ENCODE measurements at regions not wholly inside any gene's neighbourhood (a gene's known extent, or its start where the extent isn't known, plus 50 kb on each side); places are given as distances from the start of the nearest gene placed in this dataset.

DNA sequence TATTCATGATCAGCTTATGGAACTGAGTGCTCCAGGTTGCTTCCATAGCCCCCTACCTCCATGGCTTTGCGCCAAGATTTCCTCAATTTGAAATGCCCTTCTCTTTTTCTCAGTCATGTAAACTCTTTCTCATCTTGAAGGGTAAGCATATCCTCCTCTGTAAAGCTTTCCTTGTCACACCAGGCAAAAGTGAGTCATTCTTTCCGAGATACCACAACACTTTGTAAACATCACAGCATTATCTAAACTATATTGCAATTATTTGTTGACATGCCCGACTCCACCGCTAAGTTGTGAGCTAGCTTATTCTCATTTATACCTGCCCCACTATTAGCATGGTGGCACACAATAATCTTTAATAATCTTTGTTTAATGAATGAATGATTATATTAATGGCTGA, 419.5 kb upstream of the CHST9 start:
- WGBS, 4 donors: 42 to 52% (median 52%) methylated on average over 4 of the region's 4 CpGs
- Histone ChIP-seq H3K4me1 (no peaks in the 10 kb centered on the region), H3K36me3 (no peaks in the 10 kb centered on the region), H3K27me3 (no peaks in the 10 kb centered on the region), H3K4me3 (no peak overlapping the region), H3K27ac (no peak overlapping the region), H3K9me3 (peaks cover 0 to 6% (median 0%) of the 10 kb centered on the region in 12 donors)
- no peak for DNase-seq
- no peak for ATAC-seq
- intact Hi-C loops (cut with DNase I): loop anchor here in 4 of 10 donors (2.0 to 10.0 kb wide), 5 partner anchors 146 to 790 kb away; no protein-coding TSS in a partner anchor
- TF ChIP-seq, protein P1, sequence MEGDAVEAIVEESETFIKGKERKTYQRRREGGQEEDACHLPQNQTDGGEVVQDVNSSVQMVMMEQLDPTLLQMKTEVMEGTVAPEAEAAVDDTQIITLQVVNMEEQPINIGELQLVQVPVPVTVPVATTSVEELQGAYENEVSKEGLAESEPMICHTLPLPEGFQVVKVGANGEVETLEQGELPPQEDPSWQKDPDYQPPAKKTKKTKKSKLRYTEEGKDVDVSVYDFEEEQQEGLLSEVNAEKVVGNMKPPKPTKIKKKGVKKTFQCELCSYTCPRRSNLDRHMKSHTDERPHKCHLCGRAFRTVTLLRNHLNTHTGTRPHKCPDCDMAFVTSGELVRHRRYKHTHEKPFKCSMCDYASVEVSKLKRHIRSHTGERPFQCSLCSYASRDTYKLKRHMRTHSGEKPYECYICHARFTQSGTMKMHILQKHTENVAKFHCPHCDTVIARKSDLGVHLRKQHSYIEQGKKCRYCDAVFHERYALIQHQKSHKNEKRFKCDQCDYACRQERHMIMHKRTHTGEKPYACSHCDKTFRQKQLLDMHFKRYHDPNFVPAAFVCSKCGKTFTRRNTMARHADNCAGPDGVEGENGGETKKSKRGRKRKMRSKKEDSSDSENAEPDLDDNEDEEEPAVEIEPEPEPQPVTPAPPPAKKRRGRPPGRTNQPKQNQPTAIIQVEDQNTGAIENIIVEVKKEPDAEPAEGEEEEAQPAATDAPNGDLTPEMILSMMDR (IDR thresholded peaks at IDR 0.05): no peak
- no peak for TF ChIP-seq POLR2A (IDR thresholded peaks at IDR 0.05)

- Histone ChIP-seq H3K9me3 (peaks cover 0 to 6% (median 0%) of the 10 kb centered on the region in 12 donors), H3K4me3 (no peak overlapping the region), H3K36me3 (no peaks in the 10 kb centered on the region), H3K27ac (no peak overlapping the region), H3K4me1 (no peaks in the 10 kb centered on the region), H3K27me3 (no peaks in the 10 kb centered on the region)
- 91 to 95% (median 93%) methylated on average over 2 of the region's 2 CpGs for WGBS, 4 donors
- intact Hi-C loops (cut with DNase I): loop anchor here in 4 of 10 donors (5.0 to 10.0 kb wide), 4 partner anchors 577 to 787 kb away; no protein-coding TSS in a partner anchor
- no peak for ATAC-seq
- TF ChIP-seq, protein P1 (IDR thresholded peaks at IDR 0.05): no peak
- no peak for TF ChIP-seq POLR2A (IDR thresholded peaks at IDR 0.05)
- no peak for DNase-seq
Observed at GRCh38 chr18:27602092-27602491, 417.0 kb upstream of the CHST9 start.

DNA sequence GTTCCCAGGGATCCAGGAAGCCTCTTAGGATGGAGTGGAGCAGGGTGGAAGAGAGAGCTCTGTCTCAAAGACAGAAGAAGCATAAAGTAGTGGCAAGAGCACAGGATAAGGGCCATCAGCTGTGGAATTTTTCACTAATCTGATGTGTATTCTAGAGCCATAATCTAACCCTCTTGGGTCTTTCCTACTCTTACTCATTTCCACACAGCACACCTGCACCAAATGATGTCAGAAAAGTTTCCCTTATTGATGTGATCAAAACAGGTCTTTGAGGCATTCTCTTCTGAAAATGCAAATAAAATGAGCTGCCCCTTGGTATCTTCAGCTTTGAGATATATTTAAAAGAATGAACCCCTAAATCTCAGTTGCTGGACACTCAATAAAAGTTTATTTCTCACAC, 415.1 kb upstream of the CHST9 start:
- Histone ChIP-seq H3K27me3 (no peaks in the 10 kb centered on the region), H3K4me3 (no peak overlapping the region), H3K4me1 (no peaks in the 10 kb centered on the region), H3K36me3 (no peaks in the 10 kb centered on the region), H3K9me3 (peaks cover 0 to 6% (median 0%) of the 10 kb centered on the region in 12 donors), H3K27ac (no peak overlapping the region)
- intact Hi-C loops (cut with DNase I): loop anchor here in 4 of 10 donors (5.0 to 10.0 kb wide), 4 partner anchors 575 to 785 kb away; no protein-coding TSS in a partner anchor
- ATAC-seq: no peak
- DNase-seq: no peak
- TF ChIP-seq POLR2A (IDR thresholded peaks at IDR 0.05): no peak
- TF ChIP-seq, protein P1 (IDR thresholded peaks at IDR 0.05): no peak

DNA sequence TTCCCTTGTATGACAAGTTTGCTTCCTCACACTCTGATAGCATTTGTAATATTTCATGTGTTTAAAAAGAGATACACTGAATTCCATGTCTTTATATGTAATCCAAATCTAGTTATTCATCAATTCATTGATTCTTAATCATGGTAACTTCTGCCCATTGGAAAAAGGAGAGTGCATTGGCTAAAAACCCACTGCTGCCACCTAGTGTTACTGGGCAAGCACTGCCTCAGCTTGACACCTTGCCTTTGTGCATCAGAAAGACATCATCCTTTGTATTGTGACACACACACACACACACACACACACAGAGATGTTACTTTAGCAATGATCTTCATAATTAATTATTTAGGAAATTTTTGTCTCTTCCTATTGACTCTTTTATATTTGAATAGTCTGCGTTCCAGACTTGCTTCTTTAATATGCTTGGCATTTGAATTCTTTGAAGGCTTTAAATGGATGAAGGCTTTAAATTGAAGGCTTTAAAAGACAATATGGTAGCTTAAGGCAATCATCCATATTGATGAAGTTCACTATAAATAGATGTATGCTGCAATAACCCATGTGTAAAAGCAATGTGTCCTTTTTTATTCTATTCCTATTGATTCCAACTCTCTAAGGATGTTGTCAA, 414.2 kb upstream of the CHST9 start:
- 55 to 83% (median 68%) methylated on average over 1 of the region's 1 CpG for WGBS, 4 donors

More for the DNA sequence above, 414.2 kb upstream of the CHST9 start:
- Histone ChIP-seq H3K4me3 (no peak overlapping the region), H3K9me3 (peaks cover 0 to 6% (median 0%) of the 10 kb centered on the region in 12 donors), H3K4me1 (no peaks in the 10 kb centered on the region), H3K27ac (no peak overlapping the region), H3K27me3 (no peaks in the 10 kb centered on the region), H3K36me3 (no peaks in the 10 kb centered on the region)
- TF ChIP-seq, protein P1 (IDR thresholded peaks at IDR 0.05): peak; percentile 51 to 87 (median 74)
- TF ChIP-seq POLR2A (IDR thresholded peaks at IDR 0.05): no peak
- DNase-seq: peak in 3 of 5 donors; percentile 14 to 39 (median 26)
- ATAC-seq: no peak
- intact Hi-C loops (cut with DNase I): loop anchor here in 9 of 10 donors (2.0 to 5.0 kb wide), 7 partner anchors 232 to 787 kb away; no protein-coding TSS in a partner anchor
